ENCODE measurements at regions not wholly inside any gene's neighbourhood (a gene's known extent, or its start where the extent isn't known, plus 50 kb on each side); places are given as distances from the start of the nearest gene placed in this dataset.

DNA sequence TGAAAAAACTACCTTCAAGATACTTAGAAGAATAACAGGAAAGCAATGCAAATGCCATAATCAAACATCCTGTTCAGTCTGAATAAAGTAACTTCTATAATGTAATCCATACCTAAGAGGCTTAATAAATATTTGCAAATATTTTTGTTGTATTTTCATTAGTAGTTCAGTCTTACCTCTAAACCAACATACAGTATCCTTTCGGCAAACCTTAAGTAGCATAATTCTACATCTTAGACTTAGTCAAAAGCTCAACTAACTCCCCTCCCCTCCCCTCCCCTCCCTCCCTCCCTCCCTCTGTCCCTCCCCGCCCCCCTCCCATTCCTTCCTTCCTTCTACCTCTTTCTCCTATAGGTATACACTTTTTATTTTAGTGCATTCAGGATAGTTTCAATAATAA, 1373.2 kb downstream of the SUCLG1 start:
- H3K4me1 ChIP-seq (ENCODE audit: control insufficient read depth, insufficient read depth, low read length): no peaks in the 10 kb centered on the region
- intact Hi-C loops (cut with micrococcal nuclease; ENCODE audit: unreplicated experiment): no loop called here
- no peaks in the 10 kb centered on the region for H3K27me3 ChIP-seq (replicated peaks in 1 of 2; ENCODE audit: control insufficient read depth in 2 of 2, insufficient read depth in 2 of 2, low read length in 1 of 2)
- H4K20me1 ChIP-seq (ENCODE audit: control insufficient read depth, insufficient read depth): no peaks in the 10 kb centered on the region
- BruUV-seq (replicated peaks): no TSS peak
- no peaks in the 10 kb centered on the region for H3K79me2 ChIP-seq (ENCODE audit: control insufficient read depth, insufficient read depth, low read length)
- H3K4me2 ChIP-seq (ENCODE audit: control insufficient read depth, insufficient read depth): no peak overlapping the region
- H3K36me3 ChIP-seq (ENCODE audit: control insufficient read depth in 2 of 2, insufficient read depth in 2 of 2, low read length in 1 of 2): no peaks in the 10 kb centered on the region
- H3K27ac ChIP-seq (ENCODE audit: control insufficient read depth, insufficient read depth): no peak overlapping the region
- CTCF ChIA-PET: no interaction called here
- POLR2A ChIA-PET: no interaction called here
- DNase-seq (ENCODE audit: low read depth, low spot score) (no peak), FAIRE-seq (no peak), ATAC-seq (no peak)
- RAD21 ChIA-PET (ENCODE audit: unreplicated experiment): no interaction called here
- H2AFZ ChIP-seq (ENCODE audit: control insufficient read depth, low read depth, low read length): no peak overlapping the region
- SMC1A ChIA-PET (ENCODE audit: uncharacterized antibody, unreplicated experiment): no interaction called here
- WGBS (ENCODE audit: insufficient coverage, insufficient replicate concordance, low lambda C conversion rate, missing lambda C conversion rate): 100% methylated on average over 1 of the region's 2 CpGs
- no peak overlapping the region for H3K9ac ChIP-seq (ENCODE audit: control insufficient read depth, insufficient read depth, low read length)
- in situ Hi-C loops (cut with MboI): no loop called here
- H3K4me3 ChIP-seq: no peak overlapping the region
- H3K9me3 ChIP-seq (replicated peaks; ENCODE audit: control insufficient read depth, insufficient read depth, low read length): no peaks in the 10 kb centered on the region
- TF ChIP-seq KDM1A (IDR thresholded peaks at IDR 0.05; ENCODE audit: borderline replicate concordance) (no peak), SIX5 (IDR thresholded peaks at IDR 0.05; ENCODE audit: low read depth, low read length, severe bottlenecking) (no peak), RAD51 (IDR thresholded peaks at IDR 0.05) (no peak), ASH2L (IDR thresholded peaks at IDR 0.05; ENCODE audit: borderline replicate concordance, low read depth) (no peak), EED (IDR thresholded peaks at IDR 0.05; ENCODE audit: low read depth) (no peak), MEF2B (IDR thresholded peaks at IDR 0.05; ENCODE audit: partially characterized antibody, poor library complexity, severe bottlenecking) (no peak), TARDBP (IDR thresholded peaks at IDR 0.05; ENCODE audit: borderline replicate concordance) (no peak), NR2C1 (IDR thresholded peaks at IDR 0.05) (no peak), ZNF687 (IDR thresholded peaks at IDR 0.05) (no peak), KAT2A (conservative IDR thresholded peaks at IDR 0.05; ENCODE audit: control insufficient read depth, low read depth, low read length) (no peak), IRF3 (IDR thresholded peaks at IDR 0.05) (no peak), BACH1 (IDR thresholded peaks at IDR 0.05; ENCODE audit: borderline replicate concordance) (no peak)
- TF ChIP-seq, protein P1, sequence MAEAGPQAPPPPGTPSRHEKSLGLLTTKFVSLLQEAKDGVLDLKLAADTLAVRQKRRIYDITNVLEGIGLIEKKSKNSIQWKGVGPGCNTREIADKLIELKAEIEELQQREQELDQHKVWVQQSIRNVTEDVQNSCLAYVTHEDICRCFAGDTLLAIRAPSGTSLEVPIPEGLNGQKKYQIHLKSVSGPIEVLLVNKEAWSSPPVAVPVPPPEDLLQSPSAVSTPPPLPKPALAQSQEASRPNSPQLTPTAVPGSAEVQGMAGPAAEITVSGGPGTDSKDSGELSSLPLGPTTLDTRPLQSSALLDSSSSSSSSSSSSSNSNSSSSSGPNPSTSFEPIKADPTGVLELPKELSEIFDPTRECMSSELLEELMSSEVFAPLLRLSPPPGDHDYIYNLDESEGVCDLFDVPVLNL (IDR thresholded peaks at IDR 0.05; ENCODE audit: low read depth, low read length): no peak
- TF ChIP-seq, protein P2, sequence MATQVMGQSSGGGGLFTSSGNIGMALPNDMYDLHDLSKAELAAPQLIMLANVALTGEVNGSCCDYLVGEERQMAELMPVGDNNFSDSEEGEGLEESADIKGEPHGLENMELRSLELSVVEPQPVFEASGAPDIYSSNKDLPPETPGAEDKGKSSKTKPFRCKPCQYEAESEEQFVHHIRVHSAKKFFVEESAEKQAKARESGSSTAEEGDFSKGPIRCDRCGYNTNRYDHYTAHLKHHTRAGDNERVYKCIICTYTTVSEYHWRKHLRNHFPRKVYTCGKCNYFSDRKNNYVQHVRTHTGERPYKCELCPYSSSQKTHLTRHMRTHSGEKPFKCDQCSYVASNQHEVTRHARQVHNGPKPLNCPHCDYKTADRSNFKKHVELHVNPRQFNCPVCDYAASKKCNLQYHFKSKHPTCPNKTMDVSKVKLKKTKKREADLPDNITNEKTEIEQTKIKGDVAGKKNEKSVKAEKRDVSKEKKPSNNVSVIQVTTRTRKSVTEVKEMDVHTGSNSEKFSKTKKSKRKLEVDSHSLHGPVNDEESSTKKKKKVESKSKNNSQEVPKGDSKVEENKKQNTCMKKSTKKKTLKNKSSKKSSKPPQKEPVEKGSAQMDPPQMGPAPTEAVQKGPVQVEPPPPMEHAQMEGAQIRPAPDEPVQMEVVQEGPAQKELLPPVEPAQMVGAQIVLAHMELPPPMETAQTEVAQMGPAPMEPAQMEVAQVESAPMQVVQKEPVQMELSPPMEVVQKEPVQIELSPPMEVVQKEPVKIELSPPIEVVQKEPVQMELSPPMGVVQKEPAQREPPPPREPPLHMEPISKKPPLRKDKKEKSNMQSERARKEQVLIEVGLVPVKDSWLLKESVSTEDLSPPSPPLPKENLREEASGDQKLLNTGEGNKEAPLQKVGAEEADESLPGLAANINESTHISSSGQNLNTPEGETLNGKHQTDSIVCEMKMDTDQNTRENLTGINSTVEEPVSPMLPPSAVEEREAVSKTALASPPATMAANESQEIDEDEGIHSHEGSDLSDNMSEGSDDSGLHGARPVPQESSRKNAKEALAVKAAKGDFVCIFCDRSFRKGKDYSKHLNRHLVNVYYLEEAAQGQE (IDR thresholded peaks at IDR 0.05; ENCODE audit: low read depth, low read length): no peak
- TF ChIP-seq, protein P3, sequence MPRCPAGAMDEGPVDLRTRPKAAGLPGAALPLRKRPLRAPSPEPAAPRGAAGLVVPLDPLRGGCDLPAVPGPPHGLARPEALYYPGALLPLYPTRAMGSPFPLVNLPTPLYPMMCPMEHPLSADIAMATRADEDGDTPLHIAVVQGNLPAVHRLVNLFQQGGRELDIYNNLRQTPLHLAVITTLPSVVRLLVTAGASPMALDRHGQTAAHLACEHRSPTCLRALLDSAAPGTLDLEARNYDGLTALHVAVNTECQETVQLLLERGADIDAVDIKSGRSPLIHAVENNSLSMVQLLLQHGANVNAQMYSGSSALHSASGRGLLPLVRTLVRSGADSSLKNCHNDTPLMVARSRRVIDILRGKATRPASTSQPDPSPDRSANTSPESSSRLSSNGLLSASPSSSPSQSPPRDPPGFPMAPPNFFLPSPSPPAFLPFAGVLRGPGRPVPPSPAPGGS (IDR thresholded peaks at IDR 0.05; ENCODE audit: borderline replicate concordance, insufficient read depth, low read depth, low read length, poor library complexity, severe bottlenecking): no peak
